Kasumi-1 (cell line): ENCODE measurements at regions not wholly inside any gene's neighbourhood (a gene's known extent, or its start where the extent isn't known, plus 50 kb on each side); places are given as distances from the start of the nearest gene placed in this dataset.
A peak's percentile ranks its signal among the peaks of the same experiment; 100 is the strongest.
"Not testable (repeated sequence)": the region's sequence is repeated elsewhere in the genome, so short reads cannot be mapped to it uniquely, and the experiment has no call there.

Experiments used
- DNase-seq, 2 experiments: peaks; one replicate each; lab custom pipeline; 2025; lab: John Stamatoyannopoulos, UW

GRCh38 chr18:60319129-60319528 lies 53.4 kb downstream of the MC4R start:
- no peak for DNase-seq

GRCh38 chr18:60311676-60312360 lies 60.8 kb downstream of the MC4R start:
- DNase-seq, result no peak

- no peak for DNase-seq
These were observed 76.9 kb downstream of the MC4R start for GRCh38 chr18:60295674-60296073.

GRCh38 chr18:60292186-60292585 lies 80.4 kb downstream of the MC4R start:
- DNase-seq, result no peak

GRCh38 chr18:60279391-60279790 lies 93.2 kb downstream of the MC4R start:
- no peak for DNase-seq

- DNase-seq, result no peak
These were observed 94.6 kb downstream of the MC4R start for GRCh38 chr18:60277855-60278480.

- DNase-seq, result no peak
These were observed 105.0 kb downstream of the MC4R start for GRCh38 chr18:60267391-60268058.

GRCh38 chr18:60266558-60266957 lies 106.0 kb downstream of the MC4R start:
- DNase-seq, result no peak

- DNase-seq, result peak; percentile 68 to 74
These were observed 113.4 kb downstream of the MC4R start for GRCh38 chr18:60259052-60259681.

- no peak for DNase-seq
These were observed 123.2 kb downstream of the MC4R start for GRCh38 chr18:60249388-60249787.

GRCh38 chr18:60248336-60249330 lies 123.9 kb downstream of the MC4R start:
- DNase-seq, result no peak

- DNase-seq, result no peak
These were observed 125.5 kb downstream of the MC4R start for GRCh38 chr18:60247103-60247502.

GRCh38 chr18:60246606-60247005 lies 126.0 kb downstream of the MC4R start:
- DNase-seq, result no peak

GRCh38 chr18:60245096-60245495 lies 127.5 kb downstream of the MC4R start:
- no peak for DNase-seq

GRCh38 chr18:60239024-60239710 lies 133.4 kb downstream of the MC4R start:
- not testable (repeated sequence) for DNase-seq

GRCh38 chr18:60235164-60235563 lies 137.4 kb downstream of the MC4R start:
- DNase-seq, result no peak

- no peak for DNase-seq
These were observed 140.0 kb downstream of the MC4R start for GRCh38 chr18:60232541-60232940.

GRCh38 chr18:60228609-60229595 lies 143.7 kb downstream of the MC4R start:
- DNase-seq, result no peak

GRCh38 chr18:60215432-60215831 lies 157.1 kb downstream of the MC4R start:
- no peak for DNase-seq

- DNase-seq, result peak; percentile 1 to 2
These were observed 163.5 kb downstream of the MC4R start for GRCh38 chr18:60209042-60209441.
